ENCODE measurements at regions not wholly inside any gene's neighbourhood (a gene's known extent, or its start where the extent isn't known, plus 50 kb on each side); places are given as distances from the start of the nearest gene placed in this dataset.

- no peak for DNase-seq
- CTCF ChIA-PET, result no interaction called here
Observed at GRCh38 chr3:3745693-3746092, 53.5 kb upstream of the LRRN1 start.

DNA sequence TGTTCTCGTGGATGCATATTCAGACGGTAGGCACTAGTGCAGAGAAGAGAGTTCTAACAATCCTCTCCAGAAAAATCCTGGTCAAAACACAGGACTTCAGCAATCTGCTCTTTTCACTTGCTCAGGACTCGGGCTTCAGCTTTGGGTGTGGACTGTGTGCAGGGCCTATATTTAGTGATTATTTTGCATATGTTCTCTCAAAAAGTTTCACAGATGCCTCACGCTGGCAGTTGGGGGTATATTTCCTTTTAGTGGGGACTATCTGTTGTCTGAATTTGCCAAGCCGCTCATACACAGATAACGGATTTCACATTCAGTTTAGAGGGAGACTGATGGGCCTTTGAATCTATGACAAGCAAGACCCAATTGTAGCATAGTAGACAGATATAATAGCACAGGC is 54.4 kb upstream of the LRRN1 start:
- H4K20me1 ChIP-seq (ENCODE audit: insufficient read depth), result no peaks in the 10 kb centered on the region
- H3K9me3 ChIP-seq (ENCODE audit: insufficient read depth, low read depth), result no peaks in the 10 kb centered on the region
- intact Hi-C loops (cut with micrococcal nuclease; ENCODE audit: unreplicated experiment), result loop anchor here (5.0 kb wide), 1 partner anchor 37 kb away; no protein-coding TSS in a partner anchor
- no peaks in the 10 kb centered on the region for H3K27me3 ChIP-seq (ENCODE audit: insufficient read depth, low read depth)
- H3K4me1 ChIP-seq (replicated peaks; ENCODE audit: insufficient read depth), result no peaks in the 10 kb centered on the region
- no peak overlapping the region for H3K4me2 ChIP-seq
- TF ChIP-seq EZH2 (IDR thresholded peaks at IDR 0.05; ENCODE audit: low read depth), result no peak
- TF ChIP-seq, protein P1, sequence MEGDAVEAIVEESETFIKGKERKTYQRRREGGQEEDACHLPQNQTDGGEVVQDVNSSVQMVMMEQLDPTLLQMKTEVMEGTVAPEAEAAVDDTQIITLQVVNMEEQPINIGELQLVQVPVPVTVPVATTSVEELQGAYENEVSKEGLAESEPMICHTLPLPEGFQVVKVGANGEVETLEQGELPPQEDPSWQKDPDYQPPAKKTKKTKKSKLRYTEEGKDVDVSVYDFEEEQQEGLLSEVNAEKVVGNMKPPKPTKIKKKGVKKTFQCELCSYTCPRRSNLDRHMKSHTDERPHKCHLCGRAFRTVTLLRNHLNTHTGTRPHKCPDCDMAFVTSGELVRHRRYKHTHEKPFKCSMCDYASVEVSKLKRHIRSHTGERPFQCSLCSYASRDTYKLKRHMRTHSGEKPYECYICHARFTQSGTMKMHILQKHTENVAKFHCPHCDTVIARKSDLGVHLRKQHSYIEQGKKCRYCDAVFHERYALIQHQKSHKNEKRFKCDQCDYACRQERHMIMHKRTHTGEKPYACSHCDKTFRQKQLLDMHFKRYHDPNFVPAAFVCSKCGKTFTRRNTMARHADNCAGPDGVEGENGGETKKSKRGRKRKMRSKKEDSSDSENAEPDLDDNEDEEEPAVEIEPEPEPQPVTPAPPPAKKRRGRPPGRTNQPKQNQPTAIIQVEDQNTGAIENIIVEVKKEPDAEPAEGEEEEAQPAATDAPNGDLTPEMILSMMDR (conservative IDR thresholded peaks at IDR 0.05), result no peak
- no peaks in the 10 kb centered on the region for H3K79me2 ChIP-seq (ENCODE audit: low read depth)
- no peaks in the 10 kb centered on the region for H3K36me3 ChIP-seq (ENCODE audit: low read depth)
- DNase-seq, result no peak
- H3F3A ChIP-seq (ENCODE audit: insufficient read depth, low read depth), result no peaks in the 10 kb centered on the region
- H2AFZ ChIP-seq, result no peak overlapping the region
- ChIA-PET POLR2A (ENCODE audit: unreplicated experiment) (no interaction called here), CTCF (no interaction called here)
- H3K27ac ChIP-seq, result no peak overlapping the region
- no peak overlapping the region for H3K4me3 ChIP-seq
- no TSS peak for BruUV-seq (replicated peaks)
- no peaks in the 10 kb centered on the region for H3K9me2 ChIP-seq (ENCODE audit: insufficient read depth)

More at GRCh38 chr3:3745693-3746092, 53.5 kb upstream of the LRRN1 start:
- H3F3A ChIP-seq (ENCODE audit: insufficient read depth, low read depth), result no peaks in the 10 kb centered on the region
- TF ChIP-seq EZH2 (IDR thresholded peaks at IDR 0.05; ENCODE audit: low read depth), result no peak
- TF ChIP-seq, protein P1 (conservative IDR thresholded peaks at IDR 0.05), result no peak
- BruUV-seq (replicated peaks), result no TSS peak
- no peaks in the 10 kb centered on the region for H3K9me3 ChIP-seq (ENCODE audit: insufficient read depth, low read depth)
- intact Hi-C loops (cut with micrococcal nuclease; ENCODE audit: unreplicated experiment), result loop anchor here (5.0 kb wide), 1 partner anchor 37 kb away; no protein-coding TSS in a partner anchor
- no peaks in the 10 kb centered on the region for H4K20me1 ChIP-seq (ENCODE audit: insufficient read depth)
- no peaks in the 10 kb centered on the region for H3K36me3 ChIP-seq (ENCODE audit: low read depth)
- no peak overlapping the region for H3K4me2 ChIP-seq
- no peaks in the 10 kb centered on the region for H3K9me2 ChIP-seq (ENCODE audit: insufficient read depth)
- H3K79me2 ChIP-seq (ENCODE audit: low read depth), result no peaks in the 10 kb centered on the region
- no peaks in the 10 kb centered on the region for H3K4me1 ChIP-seq (replicated peaks; ENCODE audit: insufficient read depth)
- no peak overlapping the region for H3K27ac ChIP-seq
- no peak overlapping the region for H3K4me3 ChIP-seq
- H2AFZ ChIP-seq, result no peak overlapping the region
- no peaks in the 10 kb centered on the region for H3K27me3 ChIP-seq (ENCODE audit: insufficient read depth, low read depth)
- POLR2A ChIA-PET (ENCODE audit: unreplicated experiment), result interaction anchor here (0.7 kb wide), 1 partner anchor 37 kb away, joined by 3 read pairs; no protein-coding TSS in a partner anchor

DNA sequence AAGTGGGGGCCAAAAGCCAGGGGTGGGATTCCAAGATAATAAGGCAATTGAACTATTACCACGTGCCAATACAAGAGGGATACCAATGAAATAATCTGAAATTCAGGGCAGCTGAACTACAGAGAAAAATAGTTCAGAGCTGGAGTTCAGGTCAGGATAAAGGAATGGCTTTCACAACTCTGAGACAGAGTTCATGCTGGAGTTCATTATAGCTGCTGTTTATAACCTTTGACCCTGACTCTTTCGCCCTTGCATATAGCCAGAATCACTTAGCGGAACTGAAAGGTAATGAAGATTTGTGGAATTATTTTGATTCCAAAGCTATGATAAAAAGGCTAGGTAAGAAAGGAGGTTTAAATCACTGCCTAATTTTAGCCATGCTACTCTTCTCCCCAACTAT is 55.5 kb upstream of the LRRN1 start:
- ChIA-PET POLR2A (ENCODE audit: unreplicated experiment) (interaction anchor here (0.5 kb wide), 1 partner anchor 68 kb away, joined by 4 read pairs; no protein-coding TSS in a partner anchor), CTCF (no interaction called here)
- Histone ChIP-seq H3K36me3 (ENCODE audit: low read depth) (no peaks in the 10 kb centered on the region), H3F3A (ENCODE audit: insufficient read depth, low read depth) (no peaks in the 10 kb centered on the region), H4K20me1 (ENCODE audit: insufficient read depth) (no peaks in the 10 kb centered on the region), H3K4me3 (no peak overlapping the region), H3K27ac (no peak overlapping the region), H3K4me2 (no peak overlapping the region), H3K4me1 (replicated peaks; ENCODE audit: insufficient read depth) (no peaks in the 10 kb centered on the region), H3K27me3 (ENCODE audit: insufficient read depth, low read depth) (no peaks in the 10 kb centered on the region), H3K9me2 (ENCODE audit: insufficient read depth) (no peaks in the 10 kb centered on the region), H2AFZ (no peak overlapping the region), H3K79me2 (ENCODE audit: low read depth) (no peaks in the 10 kb centered on the region), H3K9me3 (ENCODE audit: insufficient read depth, low read depth) (no peaks in the 10 kb centered on the region)
- TF ChIP-seq EZH2 (IDR thresholded peaks at IDR 0.05; ENCODE audit: low read depth), result no peak
- TF ChIP-seq, protein P1 (conservative IDR thresholded peaks at IDR 0.05), result no peak
- no peak for DNase-seq
- intact Hi-C loops (cut with micrococcal nuclease; ENCODE audit: unreplicated experiment), result no loop called here
- no TSS peak for BruUV-seq (replicated peaks)

Measured in PC-9 (cell line).